A549 (cell line): ENCODE measurements at regions not wholly inside any gene's neighbourhood (a gene's known extent, or its start where the extent isn't known, plus 50 kb on each side); places are given as distances from the start of the nearest gene placed in this dataset.

Experiments
- CHD4 ChIP-seq: fragments of 200-600 bp; sonication (generic); IDR thresholded peaks from 2 replicates; pipeline ENCODE4 v1.6.1; 2016; ENCODE audit warnings: antibody characterized with exemption, mild to moderate bottlenecking, borderline replicate concordance
- POLR2A ChIP-seq: IDR thresholded peaks from 2 replicates; pipeline ENCODE4 v1.6.1; 2012; ENCODE audit warnings: mild to moderate bottlenecking, low read length
- SMC3 ChIP-seq: fragments of >200 bp; sonication (Bioruptor Twin); formaldehyde crosslinking; IDR thresholded peaks from 3 replicates; pipeline ENCODE4 v1.6.1; 2018; ENCODE audit warnings: inconsistent platforms
- TF ChIP-seq, protein P1 (sequence below): fragments of >200 bp; sonication (Bioruptor Twin); formaldehyde crosslinking; IDR thresholded peaks from 3 replicates; pipeline ENCODE4 v1.5.1; 2016

- no peak for TF ChIP-seq SMC3
- TF ChIP-seq POLR2A = no peak
- TF ChIP-seq CHD4 = no peak
- TF ChIP-seq, protein P1, sequence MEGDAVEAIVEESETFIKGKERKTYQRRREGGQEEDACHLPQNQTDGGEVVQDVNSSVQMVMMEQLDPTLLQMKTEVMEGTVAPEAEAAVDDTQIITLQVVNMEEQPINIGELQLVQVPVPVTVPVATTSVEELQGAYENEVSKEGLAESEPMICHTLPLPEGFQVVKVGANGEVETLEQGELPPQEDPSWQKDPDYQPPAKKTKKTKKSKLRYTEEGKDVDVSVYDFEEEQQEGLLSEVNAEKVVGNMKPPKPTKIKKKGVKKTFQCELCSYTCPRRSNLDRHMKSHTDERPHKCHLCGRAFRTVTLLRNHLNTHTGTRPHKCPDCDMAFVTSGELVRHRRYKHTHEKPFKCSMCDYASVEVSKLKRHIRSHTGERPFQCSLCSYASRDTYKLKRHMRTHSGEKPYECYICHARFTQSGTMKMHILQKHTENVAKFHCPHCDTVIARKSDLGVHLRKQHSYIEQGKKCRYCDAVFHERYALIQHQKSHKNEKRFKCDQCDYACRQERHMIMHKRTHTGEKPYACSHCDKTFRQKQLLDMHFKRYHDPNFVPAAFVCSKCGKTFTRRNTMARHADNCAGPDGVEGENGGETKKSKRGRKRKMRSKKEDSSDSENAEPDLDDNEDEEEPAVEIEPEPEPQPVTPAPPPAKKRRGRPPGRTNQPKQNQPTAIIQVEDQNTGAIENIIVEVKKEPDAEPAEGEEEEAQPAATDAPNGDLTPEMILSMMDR = no peak
These were observed 201.3 kb downstream of the REEP3 start for GRCh38 chr10:63722537-63722936.
